ENCODE measurements at regions not wholly inside any gene's neighbourhood (a gene's known extent, or its start where the extent isn't known, plus 50 kb on each side); places are given as distances from the start of the nearest gene placed in this dataset.

GRCh38 chr19:30884146-30884812 lies 465.0 kb downstream of the TSHZ3 start:
- no peaks in the 10 kb centered on the region for H3K4me1 ChIP-seq (ENCODE audit: control insufficient read depth, insufficient read depth, low read length)
- H3K27ac ChIP-seq (ENCODE audit: low read length): no peak overlapping the region
- no peak overlapping the region for H3K9ac ChIP-seq (ENCODE audit: low read length in 2 of 2)
- peaks cover 0 to 3% of the 10 kb centered on the region in 2 donors for H3K27me3 ChIP-seq (ENCODE audit: control insufficient read depth in 1 of 2, insufficient read depth in 2 of 2, low read length in 2 of 2)
- H3K9me3 ChIP-seq (ENCODE audit: control insufficient read depth in 2 of 2, low read length in 2 of 2): peaks cover 0 to 3% of the 10 kb centered on the region in 2 donors
- H3K4me3 ChIP-seq (ENCODE audit: low read length in 2 of 2): no peak overlapping the region
- H3K36me3 ChIP-seq (ENCODE audit: control insufficient read depth in 2 of 2, insufficient read depth in 2 of 2, low read length in 2 of 2): no peaks in the 10 kb centered on the region

GRCh38 chr19:30883071-30883470 lies 466.2 kb downstream of the TSHZ3 start:
- Histone ChIP-seq H3K4me3 (ENCODE audit: low read length in 2 of 2) (no peak overlapping the region), H3K27ac (ENCODE audit: low read length) (no peak overlapping the region), H3K36me3 (ENCODE audit: control insufficient read depth in 2 of 2, insufficient read depth in 2 of 2, low read length in 2 of 2) (no peaks in the 10 kb centered on the region), H3K9me3 (ENCODE audit: control insufficient read depth in 2 of 2, low read length in 2 of 2) (peaks cover 0 to 3% of the 10 kb centered on the region in 2 donors), H3K9ac (ENCODE audit: low read length in 2 of 2) (no peak overlapping the region), H3K27me3 (ENCODE audit: control insufficient read depth in 1 of 2, insufficient read depth in 2 of 2, low read length in 2 of 2) (peaks cover 0 to 3% of the 10 kb centered on the region in 2 donors), H3K4me1 (ENCODE audit: control insufficient read depth, insufficient read depth, low read length) (no peaks in the 10 kb centered on the region)

GRCh38 chr19:30882411-30883005 lies 466.7 kb downstream of the TSHZ3 start:
- peaks cover 0 to 3% of the 10 kb centered on the region in 2 donors for H3K27me3 ChIP-seq (ENCODE audit: control insufficient read depth in 1 of 2, insufficient read depth in 2 of 2, low read length in 2 of 2)
- H3K9me3 ChIP-seq (ENCODE audit: control insufficient read depth in 2 of 2, low read length in 2 of 2): peaks cover 0 to 3% of the 10 kb centered on the region in 2 donors
- no peak overlapping the region for H3K9ac ChIP-seq (ENCODE audit: low read length in 2 of 2)
- H3K36me3 ChIP-seq (ENCODE audit: control insufficient read depth in 2 of 2, insufficient read depth in 2 of 2, low read length in 2 of 2): no peaks in the 10 kb centered on the region
- H3K27ac ChIP-seq (ENCODE audit: low read length): no peak overlapping the region
- no peak overlapping the region for H3K4me3 ChIP-seq (ENCODE audit: low read length in 2 of 2)
- no peaks in the 10 kb centered on the region for H3K4me1 ChIP-seq (ENCODE audit: control insufficient read depth, insufficient read depth, low read length)

- Histone ChIP-seq H3K4me3 (ENCODE audit: low read length in 2 of 2) (no peak overlapping the region), H3K4me1 (ENCODE audit: control insufficient read depth, insufficient read depth, low read length) (no peaks in the 10 kb centered on the region), H3K27me3 (ENCODE audit: control insufficient read depth in 1 of 2, insufficient read depth in 2 of 2, low read length in 2 of 2) (peaks cover 0 to 3% of the 10 kb centered on the region in 2 donors), H3K36me3 (ENCODE audit: control insufficient read depth in 2 of 2, insufficient read depth in 2 of 2, low read length in 2 of 2) (no peaks in the 10 kb centered on the region), H3K9ac (ENCODE audit: low read length in 2 of 2) (no peak overlapping the region), H3K27ac (ENCODE audit: low read length) (no peak overlapping the region), H3K9me3 (ENCODE audit: control insufficient read depth in 2 of 2, low read length in 2 of 2) (peaks cover 0 to 3% of the 10 kb centered on the region in 2 donors)
These were observed 467.3 kb downstream of the TSHZ3 start for GRCh38 chr19:30881930-30882329.

GRCh38 chr19:30881281-30881680 lies 468.0 kb downstream of the TSHZ3 start:
- Histone ChIP-seq H3K27me3 (ENCODE audit: control insufficient read depth in 1 of 2, insufficient read depth in 2 of 2, low read length in 2 of 2) (peaks cover 0 to 3% of the 10 kb centered on the region in 2 donors), H3K4me3 (ENCODE audit: low read length in 2 of 2) (no peak overlapping the region), H3K36me3 (ENCODE audit: control insufficient read depth in 2 of 2, insufficient read depth in 2 of 2, low read length in 2 of 2) (no peaks in the 10 kb centered on the region), H3K9ac (ENCODE audit: low read length in 2 of 2) (no peak overlapping the region), H3K9me3 (ENCODE audit: control insufficient read depth in 2 of 2, low read length in 2 of 2) (peaks cover 0 to 3% of the 10 kb centered on the region in 2 donors), H3K4me1 (ENCODE audit: control insufficient read depth, insufficient read depth, low read length) (no peaks in the 10 kb centered on the region), H3K27ac (ENCODE audit: low read length) (no peak overlapping the region)

- Histone ChIP-seq H3K27ac (ENCODE audit: low read length) (no peak overlapping the region), H3K9me3 (ENCODE audit: control insufficient read depth in 2 of 2, low read length in 2 of 2) (peaks cover 0 to 3% of the 10 kb centered on the region in 2 donors), H3K36me3 (ENCODE audit: control insufficient read depth in 2 of 2, insufficient read depth in 2 of 2, low read length in 2 of 2) (no peaks in the 10 kb centered on the region), H3K4me3 (ENCODE audit: low read length in 2 of 2) (no peak overlapping the region), H3K9ac (ENCODE audit: low read length in 2 of 2) (no peak overlapping the region), H3K27me3 (ENCODE audit: control insufficient read depth in 1 of 2, insufficient read depth in 2 of 2, low read length in 2 of 2) (peaks cover 0 to 3% of the 10 kb centered on the region in 2 donors), H3K4me1 (ENCODE audit: control insufficient read depth, insufficient read depth, low read length) (no peaks in the 10 kb centered on the region)
These were observed 468.7 kb downstream of the TSHZ3 start for GRCh38 chr19:30880551-30880950.

- Histone ChIP-seq H3K36me3 (ENCODE audit: control insufficient read depth in 2 of 2, insufficient read depth in 2 of 2, low read length in 2 of 2) (no peaks in the 10 kb centered on the region), H3K27me3 (ENCODE audit: control insufficient read depth in 1 of 2, insufficient read depth in 2 of 2, low read length in 2 of 2) (peaks cover 0 to 3% of the 10 kb centered on the region in 2 donors), H3K4me1 (ENCODE audit: control insufficient read depth, insufficient read depth, low read length) (no peaks in the 10 kb centered on the region), H3K9ac (ENCODE audit: low read length in 2 of 2) (no peak overlapping the region), H3K27ac (ENCODE audit: low read length) (no peak overlapping the region), H3K4me3 (ENCODE audit: low read length in 2 of 2) (no peak overlapping the region), H3K9me3 (ENCODE audit: control insufficient read depth in 2 of 2, low read length in 2 of 2) (peaks cover 0 to 3% of the 10 kb centered on the region in 2 donors)
These were observed 469.1 kb downstream of the TSHZ3 start for GRCh38 chr19:30880151-30880550.

GRCh38 chr19:30879736-30880135 lies 469.5 kb downstream of the TSHZ3 start:
- H3K27me3 ChIP-seq (ENCODE audit: control insufficient read depth in 1 of 2, insufficient read depth in 2 of 2, low read length in 2 of 2): peaks cover 0 to 3% of the 10 kb centered on the region in 2 donors
- H3K9me3 ChIP-seq (ENCODE audit: control insufficient read depth in 2 of 2, low read length in 2 of 2): peaks cover 0 to 3% of the 10 kb centered on the region in 2 donors
- no peak overlapping the region for H3K4me3 ChIP-seq (ENCODE audit: low read length in 2 of 2)

GRCh38 chr19:30879225-30879624 lies 470.0 kb downstream of the TSHZ3 start:
- H3K4me1 ChIP-seq (ENCODE audit: control insufficient read depth, insufficient read depth, low read length): no peaks in the 10 kb centered on the region
- H3K27me3 ChIP-seq (ENCODE audit: control insufficient read depth in 1 of 2, insufficient read depth in 2 of 2, low read length in 2 of 2): peaks cover 0 to 3% of the 10 kb centered on the region in 2 donors
- no peak overlapping the region for H3K27ac ChIP-seq (ENCODE audit: low read length)
- H3K4me3 ChIP-seq (ENCODE audit: low read length in 2 of 2): no peak overlapping the region
- H3K36me3 ChIP-seq (ENCODE audit: control insufficient read depth in 2 of 2, insufficient read depth in 2 of 2, low read length in 2 of 2): no peaks in the 10 kb centered on the region
- peaks cover 0 to 3% of the 10 kb centered on the region in 2 donors for H3K9me3 ChIP-seq (ENCODE audit: control insufficient read depth in 2 of 2, low read length in 2 of 2)
- H3K9ac ChIP-seq (ENCODE audit: low read length in 2 of 2): no peak overlapping the region

More at GRCh38 chr19:30879736-30880135, 469.5 kb downstream of the TSHZ3 start:
- H3K9ac ChIP-seq (ENCODE audit: low read length in 2 of 2): no peak overlapping the region
- H3K36me3 ChIP-seq (ENCODE audit: control insufficient read depth in 2 of 2, insufficient read depth in 2 of 2, low read length in 2 of 2): no peaks in the 10 kb centered on the region
- H3K4me1 ChIP-seq (ENCODE audit: control insufficient read depth, insufficient read depth, low read length): no peaks in the 10 kb centered on the region
- H3K27ac ChIP-seq (ENCODE audit: low read length): no peak overlapping the region

GRCh38 chr19:30878495-30878894 lies 470.7 kb downstream of the TSHZ3 start:
- Histone ChIP-seq H3K4me1 (ENCODE audit: control insufficient read depth, insufficient read depth, low read length) (no peaks in the 10 kb centered on the region), H3K27ac (ENCODE audit: low read length) (no peak overlapping the region), H3K36me3 (ENCODE audit: control insufficient read depth in 2 of 2, insufficient read depth in 2 of 2, low read length in 2 of 2) (no peaks in the 10 kb centered on the region), H3K9me3 (ENCODE audit: control insufficient read depth in 2 of 2, low read length in 2 of 2) (peaks cover 0 to 3% of the 10 kb centered on the region in 2 donors), H3K4me3 (ENCODE audit: low read length in 2 of 2) (no peak overlapping the region), H3K9ac (ENCODE audit: low read length in 2 of 2) (no peak overlapping the region), H3K27me3 (ENCODE audit: control insufficient read depth in 1 of 2, insufficient read depth in 2 of 2, low read length in 2 of 2) (peaks cover 0 to 3% of the 10 kb centered on the region in 2 donors)

GRCh38 chr19:30877661-30878113 lies 471.5 kb downstream of the TSHZ3 start:
- H3K9me3 ChIP-seq (ENCODE audit: control insufficient read depth in 2 of 2, low read length in 2 of 2): peaks cover 0 to 3% of the 10 kb centered on the region in 2 donors
- H3K27ac ChIP-seq (ENCODE audit: low read length): no peak overlapping the region
- H3K9ac ChIP-seq (ENCODE audit: low read length in 2 of 2): no peak overlapping the region
- no peaks in the 10 kb centered on the region for H3K4me1 ChIP-seq (ENCODE audit: control insufficient read depth, insufficient read depth, low read length)
- no peaks in the 10 kb centered on the region for H3K36me3 ChIP-seq (ENCODE audit: control insufficient read depth in 2 of 2, insufficient read depth in 2 of 2, low read length in 2 of 2)
- H3K27me3 ChIP-seq (ENCODE audit: control insufficient read depth in 1 of 2, insufficient read depth in 2 of 2, low read length in 2 of 2): peaks cover 0 to 3% of the 10 kb centered on the region in 2 donors
- H3K4me3 ChIP-seq (ENCODE audit: low read length in 2 of 2): no peak overlapping the region

Measured in stomach smooth muscle (tissue), 2 donors.